SK-N-SH treated with all-trans-retinoic acid at 6 μM for 48 hours (cell line): ENCODE measurements at regions not wholly inside any gene's neighbourhood (a gene's known extent, or its start where the extent isn't known, plus 50 kb on each side); places are given as distances from the start of the nearest gene placed in this dataset.

Experiments
- ATAC-seq: fragments of 200-7000 bp; cut with Tn5 transposase; 3 replicates; pipeline ENCODE4 v1.9.1; 2020; ENCODE audit warnings: mild to moderate bottlenecking, moderate library complexity
- ARNTL ChIP-seq: fragments of 450-650 bp; formaldehyde crosslinking; IDR thresholded peaks from 2 replicates; pipeline ENCODE4 v1.5.0; 2020; ENCODE audit warnings: low read depth, mild to moderate bottlenecking, moderate library complexity, borderline replicate concordance
- BACH2 ChIP-seq: fragments of 250-450 bp; sonication (Bioruptor Pico); IDR thresholded peaks from 2 replicates; pipeline ENCODE4 v1.9.0; 2021; ENCODE audit warnings: mild to moderate bottlenecking, borderline replicate concordance
- CSDC2 ChIP-seq: fragments of 250-450 bp; sonication (Bioruptor Pico); IDR thresholded peaks from 2 replicates; pipeline ENCODE4 v1.5.0; 2020; ENCODE audit warnings: mild to moderate bottlenecking, moderate library complexity
- ESRRG ChIP-seq: fragments of 250-450 bp; sonication (Bioruptor Pico); IDR thresholded peaks from 2 replicates; pipeline ENCODE4 v1.6.1; 2021; ENCODE audit warnings: mild to moderate bottlenecking
- GLIS3 ChIP-seq: fragments of 250-450 bp; sonication (Bioruptor Pico); IDR thresholded peaks from 2 replicates; pipeline ENCODE4 v1.5.0; 2020; ENCODE audit warnings: mild to moderate bottlenecking, moderate library complexity
- ISL1 ChIP-seq: fragments of 250-450 bp; sonication (Bioruptor Pico); IDR thresholded peaks from 2 replicates; pipeline ENCODE4 v2.1.2; 2022; ENCODE audit warnings: mild to moderate bottlenecking, moderate library complexity
- OSR1 ChIP-seq: fragments of 250-450 bp; sonication (Bioruptor Pico); IDR thresholded peaks from 2 replicates; pipeline ENCODE4 v1.8.0; 2022; ENCODE audit warnings: moderate library complexity, mild to moderate bottlenecking, inconsistent platforms
- PPARA ChIP-seq: fragments of 250-450 bp; sonication (Bioruptor Pico); IDR thresholded peaks from 2 replicates; pipeline ENCODE4 v1.5.0; 2020; ENCODE audit warnings: mild to moderate bottlenecking, borderline replicate concordance
- RARB ChIP-seq: fragments of 250-450 bp; sonication (Bioruptor Pico); IDR thresholded peaks from 2 replicates; pipeline ENCODE4 v1.8.0; 2021; ENCODE audit warnings: mild to moderate bottlenecking, moderate library complexity
- SNAI2 ChIP-seq: fragments of 250-450 bp; sonication (Bioruptor Pico); IDR thresholded peaks from 2 replicates; pipeline ENCODE4 v1.5.0; 2020; ENCODE audit warnings: mild to moderate bottlenecking, moderate library complexity
- TCF4 ChIP-seq: fragments of 250-450 bp; sonication (Bioruptor Pico); IDR thresholded peaks from 2 replicates; pipeline ENCODE4 v1.8.0; 2021; ENCODE audit warnings: mild to moderate bottlenecking, moderate library complexity, borderline replicate concordance
- TOX ChIP-seq: fragments of 250-450 bp; sonication (Bioruptor Pico); IDR thresholded peaks from 2 replicates; pipeline ENCODE4 v1.8.0; 2021; ENCODE audit warnings: mild to moderate bottlenecking, moderate library complexity, borderline replicate concordance
- ZC3H10 ChIP-seq: fragments of 250-450 bp; sonication (Bioruptor Pico); IDR thresholded peaks from 2 replicates; pipeline ENCODE4 v1.5.1; 2021; ENCODE audit warnings: mild to moderate bottlenecking, moderate library complexity
- ZFP3 ChIP-seq: fragments of 250-450 bp; sonication (Bioruptor Pico); IDR thresholded peaks from 2 replicates; pipeline ENCODE4 v1.5.0; 2020; ENCODE audit warnings: mild to moderate bottlenecking, moderate library complexity
- ZFP30 ChIP-seq: fragments of 450-650 bp; formaldehyde crosslinking; IDR thresholded peaks from 2 replicates; pipeline ENCODE4 v1.5.0; 2022; ENCODE audit warnings: mild to moderate bottlenecking, moderate library complexity
- ZNF565 ChIP-seq: fragments of 450-650 bp; formaldehyde crosslinking; conservative IDR thresholded peaks from 2 replicates; pipeline ENCODE4 v1.5.0; 2020; ENCODE audit warnings: low read depth, mild to moderate bottlenecking, moderate library complexity
- ZNF70 ChIP-seq: fragments of 450-650 bp; formaldehyde crosslinking; IDR thresholded peaks from 2 replicates; pipeline ENCODE4 v1.5.0; 2020; ENCODE audit warnings: mild to moderate bottlenecking, moderate library complexity
- ZNF8 ChIP-seq: fragments of 450-650 bp; formaldehyde crosslinking; IDR thresholded peaks from 2 replicates; pipeline ENCODE4 v1.5.0; 2020; ENCODE audit warnings: mild to moderate bottlenecking, moderate library complexity
- TF ChIP-seq, protein P1 (sequence below): fragments of 250-450 bp; sonication (Bioruptor Pico); IDR thresholded peaks from 2 replicates; pipeline ENCODE4 v1.8.0; 2021; ENCODE audit warnings: low read depth, mild to moderate bottlenecking, moderate library complexity, borderline replicate concordance
- TF ChIP-seq, protein P2 (sequence below): fragments of 250-450 bp; sonication (Bioruptor Pico); IDR thresholded peaks from 2 replicates; pipeline ENCODE4 v1.5.0; 2020; ENCODE audit warnings: mild to moderate bottlenecking, moderate library complexity
- TF ChIP-seq, protein P3 (sequence below): fragments of 250-450 bp; sonication (Bioruptor Pico); IDR thresholded peaks from 2 replicates; pipeline ENCODE4 v1.8.0; 2020; ENCODE audit warnings: mild to moderate bottlenecking, moderate library complexity, borderline replicate concordance
- TF ChIP-seq, protein P4 (sequence below): fragments of 250-450 bp; sonication (Bioruptor Pico); IDR thresholded peaks from 2 replicates; pipeline ENCODE4 v1.5.1; 2020; ENCODE audit warnings: low read depth, mild to moderate bottlenecking, moderate library complexity
- TF ChIP-seq, protein P5 (sequence below): fragments of 250-450 bp; sonication (Bioruptor Pico); IDR thresholded peaks from 2 replicates; pipeline ENCODE4 v1.5.1; 2021; ENCODE audit warnings: mild to moderate bottlenecking, moderate library complexity

DNA sequence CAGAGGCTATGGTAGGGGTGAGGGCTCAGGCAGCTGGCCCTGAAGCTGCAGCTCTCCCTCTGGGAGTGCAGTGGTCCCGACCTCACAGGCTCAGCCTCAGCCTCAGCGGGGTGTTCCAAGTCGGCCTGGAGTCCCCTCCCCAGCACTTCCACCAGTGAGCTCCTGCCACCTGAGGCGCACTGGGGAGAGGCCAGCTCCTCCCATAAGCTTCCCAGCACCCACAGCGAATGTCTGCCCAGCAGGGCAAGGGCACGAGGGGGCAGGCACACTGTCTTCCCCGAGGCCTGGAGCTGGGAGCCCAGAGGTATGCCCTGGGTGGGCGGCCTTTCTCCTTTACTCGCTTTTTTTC, 53.2 kb upstream of the SLCO4A1 start:
- ATAC-seq = no peak

DNA sequence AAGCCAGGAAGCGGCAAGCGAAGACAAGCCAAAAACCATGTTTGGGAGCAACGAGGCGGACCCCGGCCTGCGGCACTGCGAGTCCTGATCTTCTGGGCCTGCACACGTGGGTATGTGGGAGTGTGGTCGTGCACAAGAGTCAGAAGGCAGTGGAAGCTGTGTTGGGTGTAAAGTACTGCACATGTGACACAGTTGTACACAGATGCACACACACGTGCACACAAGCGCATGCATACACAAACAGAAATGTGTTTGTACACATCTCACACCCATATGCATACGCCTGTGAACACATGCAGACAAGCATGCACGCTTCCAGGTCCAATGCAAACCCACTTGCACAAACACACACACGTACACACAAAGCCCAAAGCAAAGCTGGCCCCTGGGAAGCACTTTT, 52.6 kb upstream of the SLCO4A1 start:
- ATAC-seq = no peak
- TF ChIP-seq ZC3H10 (no peak), ARNTL (CRISPR knock-in tag) (no peak), ISL1 (CRISPR knock-in tag) (no peak), TOX (CRISPR knock-in tag) (no peak), ZNF70 (CRISPR knock-in tag) (no peak), TCF4 (CRISPR knock-in tag) (no peak), ZNF8 (no peak)
- TF ChIP-seq, protein P1, sequence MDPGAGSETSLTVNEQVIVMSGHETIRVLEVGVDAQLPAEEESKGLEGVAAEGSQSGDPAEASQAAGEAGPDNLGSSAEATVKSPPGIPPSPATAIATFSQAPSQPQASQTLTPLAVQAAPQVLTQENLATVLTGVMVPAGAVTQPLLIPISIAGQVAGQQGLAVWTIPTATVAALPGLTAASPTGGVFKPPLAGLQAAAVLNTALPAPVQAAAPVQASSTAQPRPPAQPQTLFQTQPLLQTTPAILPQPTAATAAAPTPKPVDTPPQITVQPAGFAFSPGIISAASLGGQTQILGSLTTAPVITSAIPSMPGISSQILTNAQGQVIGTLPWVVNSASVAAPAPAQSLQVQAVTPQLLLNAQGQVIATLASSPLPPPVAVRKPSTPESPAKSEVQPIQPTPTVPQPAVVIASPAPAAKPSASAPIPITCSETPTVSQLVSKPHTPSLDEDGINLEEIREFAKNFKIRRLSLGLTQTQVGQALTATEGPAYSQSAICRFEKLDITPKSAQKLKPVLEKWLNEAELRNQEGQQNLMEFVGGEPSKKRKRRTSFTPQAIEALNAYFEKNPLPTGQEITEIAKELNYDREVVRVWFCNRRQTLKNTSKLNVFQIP = no peak
- TF ChIP-seq, all 23 proteins: peak for 0

More for the DNA sequence above, 53.2 kb upstream of the SLCO4A1 start:
- no peak for TF ChIP-seq ESRRG (CRISPR knock-in tag)
- no peak for TF ChIP-seq PPARA
- TF ChIP-seq ZC3H10 = no peak
- no peak for TF ChIP-seq RARB (CRISPR knock-in tag)
- TF ChIP-seq CSDC2 = no peak
- no peak for TF ChIP-seq TCF4 (CRISPR knock-in tag)
- no peak for TF ChIP-seq BACH2 (CRISPR knock-in tag)

DNA sequence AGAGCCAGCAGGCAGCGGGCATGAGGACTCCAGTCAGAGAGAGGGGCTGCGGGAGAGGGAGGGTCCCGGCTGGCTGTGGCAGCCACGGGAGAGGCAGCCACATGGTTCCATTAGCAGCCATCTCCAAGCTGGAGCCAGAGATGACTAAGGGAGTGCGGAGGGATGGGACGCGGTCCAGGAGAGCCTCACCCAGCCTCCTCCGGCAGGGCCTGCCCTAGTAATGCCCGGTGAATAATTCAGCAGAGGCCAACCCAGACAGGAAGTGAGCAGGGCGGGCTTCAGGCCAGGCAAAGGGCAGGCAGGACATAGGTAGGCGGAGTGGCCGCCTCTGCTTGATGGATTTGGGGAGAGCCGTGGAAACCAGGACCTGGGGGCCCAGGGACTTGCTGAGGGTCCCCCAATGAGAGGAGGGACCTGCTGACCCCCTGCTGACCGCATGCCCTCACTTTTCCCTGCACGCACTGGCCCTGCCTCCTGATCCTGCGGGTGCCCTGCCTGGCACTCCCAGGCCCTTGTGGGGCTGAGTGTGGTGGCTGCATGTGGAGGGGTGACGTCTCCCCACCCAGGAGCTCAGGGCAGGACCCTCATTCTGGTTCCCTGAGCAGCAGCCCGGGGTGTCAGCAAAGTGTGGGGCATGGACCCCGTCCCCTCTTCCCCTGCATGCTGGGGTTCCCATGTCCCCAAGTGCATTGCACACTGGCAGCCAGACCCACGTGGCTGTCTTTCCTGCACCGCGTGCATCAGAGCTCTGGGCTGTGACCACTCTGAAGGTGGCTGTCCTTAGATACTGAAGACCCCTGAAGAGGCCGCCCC, 51.8 kb upstream of the SLCO4A1 start:
- peak; percentile 88 for ATAC-seq
- TF ChIP-seq, protein P2, sequence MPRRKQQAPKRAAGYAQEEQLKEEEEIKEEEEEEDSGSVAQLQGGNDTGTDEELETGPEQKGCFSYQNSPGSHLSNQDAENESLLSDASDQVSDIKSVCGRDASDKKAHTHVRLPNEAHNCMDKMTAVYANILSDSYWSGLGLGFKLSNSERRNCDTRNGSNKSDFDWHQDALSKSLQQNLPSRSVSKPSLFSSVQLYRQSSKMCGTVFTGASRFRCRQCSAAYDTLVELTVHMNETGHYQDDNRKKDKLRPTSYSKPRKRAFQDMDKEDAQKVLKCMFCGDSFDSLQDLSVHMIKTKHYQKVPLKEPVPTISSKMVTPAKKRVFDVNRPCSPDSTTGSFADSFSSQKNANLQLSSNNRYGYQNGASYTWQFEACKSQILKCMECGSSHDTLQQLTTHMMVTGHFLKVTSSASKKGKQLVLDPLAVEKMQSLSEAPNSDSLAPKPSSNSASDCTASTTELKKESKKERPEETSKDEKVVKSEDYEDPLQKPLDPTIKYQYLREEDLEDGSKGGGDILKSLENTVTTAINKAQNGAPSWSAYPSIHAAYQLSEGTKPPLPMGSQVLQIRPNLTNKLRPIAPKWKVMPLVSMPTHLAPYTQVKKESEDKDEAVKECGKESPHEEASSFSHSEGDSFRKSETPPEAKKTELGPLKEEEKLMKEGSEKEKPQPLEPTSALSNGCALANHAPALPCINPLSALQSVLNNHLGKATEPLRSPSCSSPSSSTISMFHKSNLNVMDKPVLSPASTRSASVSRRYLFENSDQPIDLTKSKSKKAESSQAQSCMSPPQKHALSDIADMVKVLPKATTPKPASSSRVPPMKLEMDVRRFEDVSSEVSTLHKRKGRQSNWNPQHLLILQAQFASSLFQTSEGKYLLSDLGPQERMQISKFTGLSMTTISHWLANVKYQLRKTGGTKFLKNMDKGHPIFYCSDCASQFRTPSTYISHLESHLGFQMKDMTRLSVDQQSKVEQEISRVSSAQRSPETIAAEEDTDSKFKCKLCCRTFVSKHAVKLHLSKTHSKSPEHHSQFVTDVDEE (CRISPR knock-in tag) = no peak
- TF ChIP-seq, protein P3, sequence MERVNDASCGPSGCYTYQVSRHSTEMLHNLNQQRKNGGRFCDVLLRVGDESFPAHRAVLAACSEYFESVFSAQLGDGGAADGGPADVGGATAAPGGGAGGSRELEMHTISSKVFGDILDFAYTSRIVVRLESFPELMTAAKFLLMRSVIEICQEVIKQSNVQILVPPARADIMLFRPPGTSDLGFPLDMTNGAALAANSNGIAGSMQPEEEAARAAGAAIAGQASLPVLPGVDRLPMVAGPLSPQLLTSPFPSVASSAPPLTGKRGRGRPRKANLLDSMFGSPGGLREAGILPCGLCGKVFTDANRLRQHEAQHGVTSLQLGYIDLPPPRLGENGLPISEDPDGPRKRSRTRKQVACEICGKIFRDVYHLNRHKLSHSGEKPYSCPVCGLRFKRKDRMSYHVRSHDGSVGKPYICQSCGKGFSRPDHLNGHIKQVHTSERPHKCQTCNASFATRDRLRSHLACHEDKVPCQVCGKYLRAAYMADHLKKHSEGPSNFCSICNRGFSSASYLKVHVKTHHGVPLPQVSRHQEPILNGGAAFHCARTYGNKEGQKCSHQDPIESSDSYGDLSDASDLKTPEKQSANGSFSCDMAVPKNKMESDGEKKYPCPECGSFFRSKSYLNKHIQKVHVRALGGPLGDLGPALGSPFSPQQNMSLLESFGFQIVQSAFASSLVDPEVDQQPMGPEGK = no peak
- TF ChIP-seq ARNTL (CRISPR knock-in tag) = no peak
- TF ChIP-seq, protein P4, sequence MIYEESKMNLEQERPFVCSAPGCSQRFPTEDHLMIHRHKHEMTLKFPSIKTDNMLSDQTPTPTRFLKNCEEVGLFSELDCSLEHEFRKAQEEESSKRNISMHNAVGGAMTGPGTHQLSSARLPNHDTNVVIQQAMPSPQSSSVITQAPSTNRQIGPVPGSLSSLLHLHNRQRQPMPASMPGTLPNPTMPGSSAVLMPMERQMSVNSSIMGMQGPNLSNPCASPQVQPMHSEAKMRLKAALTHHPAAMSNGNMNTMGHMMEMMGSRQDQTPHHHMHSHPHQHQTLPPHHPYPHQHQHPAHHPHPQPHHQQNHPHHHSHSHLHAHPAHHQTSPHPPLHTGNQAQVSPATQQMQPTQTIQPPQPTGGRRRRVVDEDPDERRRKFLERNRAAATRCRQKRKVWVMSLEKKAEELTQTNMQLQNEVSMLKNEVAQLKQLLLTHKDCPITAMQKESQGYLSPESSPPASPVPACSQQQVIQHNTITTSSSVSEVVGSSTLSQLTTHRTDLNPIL (CRISPR knock-in tag) = no peak
- TF ChIP-seq ZC3H10 = no peak
- no peak for TF ChIP-seq BACH2 (CRISPR knock-in tag)
- TF ChIP-seq, protein P5, sequence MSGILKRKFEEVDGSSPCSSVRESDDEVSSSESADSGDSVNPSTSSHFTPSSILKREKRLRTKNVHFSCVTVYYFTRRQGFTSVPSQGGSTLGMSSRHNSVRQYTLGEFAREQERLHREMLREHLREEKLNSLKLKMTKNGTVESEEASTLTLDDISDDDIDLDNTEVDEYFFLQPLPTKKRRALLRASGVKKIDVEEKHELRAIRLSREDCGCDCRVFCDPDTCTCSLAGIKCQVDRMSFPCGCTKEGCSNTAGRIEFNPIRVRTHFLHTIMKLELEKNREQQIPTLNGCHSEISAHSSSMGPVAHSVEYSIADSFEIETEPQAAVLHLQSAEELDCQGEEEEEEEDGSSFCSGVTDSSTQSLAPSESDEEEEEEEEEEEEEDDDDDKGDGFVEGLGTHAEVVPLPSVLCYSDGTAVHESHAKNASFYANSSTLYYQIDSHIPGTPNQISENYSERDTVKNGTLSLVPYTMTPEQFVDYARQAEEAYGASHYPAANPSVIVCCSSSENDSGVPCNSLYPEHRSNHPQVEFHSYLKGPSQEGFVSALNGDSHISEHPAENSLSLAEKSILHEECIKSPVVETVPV = no peak
- TF ChIP-seq GLIS3 (CRISPR knock-in tag) = no peak
- TF ChIP-seq ZNF565 (CRISPR knock-in tag) = no peak
- TF ChIP-seq OSR1 (CRISPR knock-in tag) = no peak
- TF ChIP-seq ZNF70 (CRISPR knock-in tag) = no peak
- TF ChIP-seq SNAI2 (CRISPR knock-in tag) = no peak
- no peak for TF ChIP-seq ZFP30 (CRISPR knock-in tag)
- TF ChIP-seq ZFP3 = no peak
- TF ChIP-seq ZNF8 = no peak
- no peak for TF ChIP-seq ESRRG (CRISPR knock-in tag)
- no peak for TF ChIP-seq TOX (CRISPR knock-in tag)
- TF ChIP-seq PPARA = no peak
